ENCODE measurements at regions not wholly inside any gene's neighbourhood (a gene's known extent, or its start where the extent isn't known, plus 50 kb on each side); places are given as distances from the start of the nearest gene placed in this dataset.

GRCh38 chr16:47983999-47984580, 171.7 kb downstream of the ABCC12 start:
- TF ChIP-seq, protein P1, sequence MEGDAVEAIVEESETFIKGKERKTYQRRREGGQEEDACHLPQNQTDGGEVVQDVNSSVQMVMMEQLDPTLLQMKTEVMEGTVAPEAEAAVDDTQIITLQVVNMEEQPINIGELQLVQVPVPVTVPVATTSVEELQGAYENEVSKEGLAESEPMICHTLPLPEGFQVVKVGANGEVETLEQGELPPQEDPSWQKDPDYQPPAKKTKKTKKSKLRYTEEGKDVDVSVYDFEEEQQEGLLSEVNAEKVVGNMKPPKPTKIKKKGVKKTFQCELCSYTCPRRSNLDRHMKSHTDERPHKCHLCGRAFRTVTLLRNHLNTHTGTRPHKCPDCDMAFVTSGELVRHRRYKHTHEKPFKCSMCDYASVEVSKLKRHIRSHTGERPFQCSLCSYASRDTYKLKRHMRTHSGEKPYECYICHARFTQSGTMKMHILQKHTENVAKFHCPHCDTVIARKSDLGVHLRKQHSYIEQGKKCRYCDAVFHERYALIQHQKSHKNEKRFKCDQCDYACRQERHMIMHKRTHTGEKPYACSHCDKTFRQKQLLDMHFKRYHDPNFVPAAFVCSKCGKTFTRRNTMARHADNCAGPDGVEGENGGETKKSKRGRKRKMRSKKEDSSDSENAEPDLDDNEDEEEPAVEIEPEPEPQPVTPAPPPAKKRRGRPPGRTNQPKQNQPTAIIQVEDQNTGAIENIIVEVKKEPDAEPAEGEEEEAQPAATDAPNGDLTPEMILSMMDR (conservative IDR thresholded peaks at IDR 0.05 in 1 of 2, IDR thresholded peaks at IDR 0.05 in 1 of 2; ENCODE audit: extremely low read depth in 1 of 2, insufficient read depth in 1 of 2, low read depth in 1 of 2, low read length in 2 of 2) = no peak
- TF ChIP-seq EZH2 (IDR thresholded peaks at IDR 0.05; ENCODE audit: borderline replicate concordance, low read length) = no peak

Measured in mammary epithelial cell (primary cell).